22Rv1 (cell line): ENCODE measurements at regions not wholly inside any gene's neighbourhood (a gene's known extent, or its start where the extent isn't known, plus 50 kb on each side); places are given as distances from the start of the nearest gene placed in this dataset.

Source experiments
- CTCF ChIP-seq: fragments of 450-650 bp; IDR thresholded peaks from 2 replicates; pipeline ENCODE4 v1.5.1; 2017; ENCODE audit warnings: mild to moderate bottlenecking
- ZFX ChIP-seq: fragments of 450-650 bp; IDR thresholded peaks from 2 replicates; pipeline ENCODE4 v1.6.1; 2017; ENCODE audit warnings: antibody characterized with exemption, borderline replicate concordance

GRCh38 chr13:99691552-99691951 lies 190.3 kb downstream of the TM9SF2 start:
- TF ChIP-seq CTCF (no peak), ZFX (no peak)
